WTC11 (cell line): ENCODE measurements at regions not wholly inside any gene's neighbourhood (a gene's known extent, or its start where the extent isn't known, plus 50 kb on each side); places are given as distances from the start of the nearest gene placed in this dataset.

Experiments
- ATAC-seq: fragments of 200-7000 bp; cut with Tn5 transposase; 2 replicates; pipeline ENCODE4 v1.10.0; 2021; ENCODE audit warnings: mild to moderate bottlenecking, moderate library complexity
- CTCF ChIA-PET: fragments of 300-600 bp; sonication (Branson Sonifier 250); formaldehyde crosslinking; loops from one replicate; lab custom pipeline; 2021; ENCODE audit warnings: antibody characterized with exemption; lab: Charles Lee
- POLR2A ChIA-PET: fragments of 350-600 bp; sonication (Branson Sonifier 250); formaldehyde crosslinking; loops from one replicate; lab custom pipeline; 2021; ENCODE audit warnings: antibody characterized with exemption; lab: Charles Lee
- DNase-seq: peaks from one replicate; pipeline ENCODE4 v3.0.0; 2021; ENCODE audit warnings: low spot score
- H3K27ac Mint-ChIP-seq: 2 replicates; pipeline ENCODE4 v1.8.0; 2021; ENCODE audit warnings: mixed read lengths
- H3K27me3 Mint-ChIP-seq: 2 replicates; pipeline ENCODE4 v1.8.0; 2021; ENCODE audit warnings: low read depth, mild to moderate bottlenecking, moderate library complexity, mixed read lengths
- H3K36me3 Mint-ChIP-seq: 2 replicates; pipeline ENCODE4 v1.8.0; 2021; ENCODE audit warnings: mixed read lengths
- H3K4me1 Mint-ChIP-seq: 2 replicates; pipeline ENCODE4 v1.8.0; 2022; ENCODE audit warnings: mixed read lengths
- H3K4me3 Mint-ChIP-seq: 2 replicates; pipeline ENCODE4 v1.8.0; 2021; ENCODE audit warnings: mild to moderate bottlenecking, moderate library complexity, mixed read lengths
- H3K9me3 Mint-ChIP-seq: 2 replicates; pipeline ENCODE4 v1.8.0; 2021; ENCODE audit warnings: mixed read lengths
- AR ChIP-seq: fragments of 250-450 bp; sonication (Bioruptor Pico); IDR thresholded peaks from 2 replicates; pipeline ENCODE4 v1.9.0; 2021; ENCODE audit warnings: mild to moderate bottlenecking
- CDX4 ChIP-seq: fragments of 250-450 bp; sonication (Bioruptor Pico); IDR thresholded peaks from 2 replicates; pipeline ENCODE4 v1.9.0; 2021; ENCODE audit warnings: moderate library complexity, mild to moderate bottlenecking, inconsistent platforms, borderline replicate concordance
- CTCF ChIP-seq: fragments of 200-600 bp; IDR thresholded peaks from 2 replicates; pipeline ENCODE4 v1.8.0; 2022; ENCODE audit warnings: antibody characterized with exemption
- E2F4 ChIP-seq: sonication (generic); formaldehyde crosslinking; IDR thresholded peaks from 2 replicates; pipeline ENCODE4 v1.8.1; 2022; ENCODE audit warnings: low read depth, mild to moderate bottlenecking, moderate library complexity, missing genetic modification reagents, borderline replicate concordance
- ESRRA ChIP-seq: sonication (generic); formaldehyde crosslinking; IDR thresholded peaks from 2 replicates; pipeline ENCODE4 v1.8.1; 2022; ENCODE audit warnings: mild to moderate bottlenecking, missing genetic modification reagents, borderline replicate concordance
- HMGA2 ChIP-seq: fragments of 250-450 bp; sonication (Bioruptor Pico); IDR thresholded peaks from 2 replicates; pipeline ENCODE4 v1.4.0; 2021; ENCODE audit warnings: mild to moderate bottlenecking, moderate library complexity
- HMGXB4 ChIP-seq: sonication (generic); formaldehyde crosslinking; IDR thresholded peaks from 2 replicates; pipeline ENCODE4 v1.8.1; 2023; ENCODE audit warnings: mild to moderate bottlenecking, moderate library complexity, missing genetic modification reagents
- IRF2 ChIP-seq: sonication (generic); formaldehyde crosslinking; IDR thresholded peaks from 2 replicates; pipeline ENCODE4 v1.8.0; 2022; ENCODE audit warnings: low read depth, missing genetic modification reagents, borderline replicate concordance
- NR1H2 ChIP-seq: sonication (generic); formaldehyde crosslinking; IDR thresholded peaks from 2 replicates; pipeline ENCODE4 v1.9.0; 2021; ENCODE audit warnings: mild to moderate bottlenecking, moderate library complexity, missing genetic modification reagents
- PRDM15 ChIP-seq: sonication (generic); formaldehyde crosslinking; IDR thresholded peaks from 2 replicates; pipeline ENCODE4 v1.8.0; 2022; ENCODE audit warnings: missing genetic modification reagents
- RELA ChIP-seq: sonication (generic); formaldehyde crosslinking; IDR thresholded peaks from 2 replicates; pipeline ENCODE4 v1.8.1; 2022; ENCODE audit warnings: missing genetic modification reagents, mild to moderate bottlenecking, borderline replicate concordance
- SMAD3 ChIP-seq: sonication (generic); formaldehyde crosslinking; IDR thresholded peaks from 2 replicates; pipeline ENCODE4 v1.8.0; 2022; ENCODE audit warnings: missing genetic modification reagents, mild to moderate bottlenecking, borderline replicate concordance
- SOX15 ChIP-seq: fragments of 250-450 bp; sonication (Bioruptor Pico); IDR thresholded peaks from 2 replicates; pipeline ENCODE4 v1.9.0; 2021; ENCODE audit warnings: mild to moderate bottlenecking
- SP1 ChIP-seq: sonication (generic); formaldehyde crosslinking; conservative IDR thresholded peaks from 2 replicates; pipeline ENCODE4 v1.8.1; 2022; ENCODE audit warnings: missing genetic modification reagents
- ZBTB21 ChIP-seq: sonication (generic); formaldehyde crosslinking; IDR thresholded peaks from 2 replicates; pipeline ENCODE4 v1.8.1; 2023; ENCODE audit warnings: mild to moderate bottlenecking, missing genetic modification reagents, borderline replicate concordance
- ZNF317 ChIP-seq: sonication (generic); formaldehyde crosslinking; IDR thresholded peaks from 2 replicates; pipeline ENCODE4 v1.8.1; 2023; ENCODE audit warnings: low read depth, mild to moderate bottlenecking, moderate library complexity, missing genetic modification reagents, borderline replicate concordance
- ZNF396 ChIP-seq: fragments of 250-450 bp; sonication (Bioruptor Pico); IDR thresholded peaks from 2 replicates; pipeline ENCODE4 v1.8.0; 2021; ENCODE audit warnings: mild to moderate bottlenecking, moderate library complexity, borderline replicate concordance
- ZNF423 ChIP-seq: fragments of 250-450 bp; sonication (Bioruptor Pico); IDR thresholded peaks from 2 replicates; pipeline ENCODE4 v2.1.2; 2022; ENCODE audit warnings: mild to moderate bottlenecking, moderate library complexity
- ZNF512 ChIP-seq: sonication (generic); formaldehyde crosslinking; IDR thresholded peaks from 2 replicates; pipeline ENCODE4 v1.8.1; 2022; ENCODE audit warnings: missing genetic modification reagents, borderline replicate concordance

- POLR2A ChIA-PET: no interaction called here
Observed at GRCh38 chr7:40965774-40966173, 737.1 kb downstream of the INHBA start.

GRCh38 chr7:40965016-40965415 is 737.9 kb downstream of the INHBA start:
- POLR2A ChIA-PET: no interaction called here
- H3K4me1 Mint-ChIP-seq: 0 out of 2 replicates have a peak, but pooled peaks cover 3% of the 10 kb centered on the region
- H3K4me3 Mint-ChIP-seq: no peak overlapping the region
- DNase-seq (no peak), ATAC-seq (no peak)
- CTCF ChIA-PET: no interaction called here
- no peaks in the 10 kb centered on the region for H3K36me3 Mint-ChIP-seq
- TF ChIP-seq ESRRA (CRISPR knock-in tag) (no peak), SP1 (CRISPR knock-in tag) (no peak), ZNF512 (CRISPR knock-in tag) (no peak), SMAD3 (no peak), RELA (CRISPR knock-in tag) (no peak), HMGXB4 (no peak), ZNF396 (CRISPR knock-in tag) (no peak), CTCF (no peak), ZNF317 (no peak), ZBTB21 (no peak)
- peaks cover 21% of the 10 kb centered on the region for H3K9me3 Mint-ChIP-seq
- H3K27ac Mint-ChIP-seq: no peak overlapping the region
- H3K27me3 Mint-ChIP-seq: no peaks in the 10 kb centered on the region

More at GRCh38 chr7:40965774-40966173, 737.1 kb downstream of the INHBA start:
- DNase-seq (no peak), ATAC-seq (no peak)
- CTCF ChIA-PET: no interaction called here
- TF ChIP-seq CDX4 (CRISPR knock-in tag) (no peak), AR (no peak), HMGA2 (CRISPR knock-in tag) (no peak), NR1H2 (CRISPR knock-in tag) (no peak)
- Mint-ChIP-seq H3K4me1 (0 out of 2 replicates have a peak, but pooled peaks cover 3% of the 10 kb centered on the region), H3K9me3 (peaks cover 15% of the 10 kb centered on the region), H3K27ac (no peak overlapping the region), H3K36me3 (no peaks in the 10 kb centered on the region), H3K27me3 (no peaks in the 10 kb centered on the region), H3K4me3 (no peak overlapping the region)

GRCh38 chr7:40964610-40965009 is 738.3 kb downstream of the INHBA start:
- no peak overlapping the region for H3K27ac Mint-ChIP-seq
- POLR2A ChIA-PET: no interaction called here
- TF ChIP-seq SOX15 (CRISPR knock-in tag): no peak
- TF ChIP-seq ESRRA (CRISPR knock-in tag): no peak
- TF ChIP-seq E2F4 (CRISPR knock-in tag): no peak
- no peak for TF ChIP-seq IRF2 (CRISPR knock-in tag)
- TF ChIP-seq PRDM15 (CRISPR knock-in tag): no peak
- no peak for TF ChIP-seq ZNF423 (CRISPR knock-in tag)

More at GRCh38 chr7:40964610-40965009, 738.3 kb downstream of the INHBA start:
- H3K36me3 Mint-ChIP-seq: no peaks in the 10 kb centered on the region
- CTCF ChIA-PET: no interaction called here
- DNase-seq (no peak), ATAC-seq (no peak)
- no peak overlapping the region for H3K4me3 Mint-ChIP-seq
- H3K9me3 Mint-ChIP-seq: peaks cover 22% of the 10 kb centered on the region
- no peaks in the 10 kb centered on the region for H3K27me3 Mint-ChIP-seq
- H3K4me1 Mint-ChIP-seq: 0 out of 2 replicates have a peak, but pooled peaks cover 3% of the 10 kb centered on the region
